GM12865 (cell line): ENCODE measurements at regions not wholly inside any gene's neighbourhood (a gene's known extent, or its start where the extent isn't known, plus 50 kb on each side); places are given as distances from the start of the nearest gene placed in this dataset.

Source experiments
- DNase-seq: peaks from one replicate; pipeline ENCODE4 v3.0.0; 2010; ENCODE audit warnings: low read depth
- H3K4me3 ChIP-seq: 2 replicates; pipeline ENCODE4 v1.5.1; 2011; ENCODE audit warnings: mild to moderate bottlenecking, low read depth, low read length, control low read depth
- TF ChIP-seq, protein P1 (sequence below): IDR thresholded peaks from 2 replicates; pipeline ENCODE4 v1.5.1; 2011; ENCODE audit warnings: low read length, control low read depth, low read depth, inconsistent platforms; ENCODE audit not compliant: insufficient read depth; ENCODE audit errors: missing control alignments

DNA sequence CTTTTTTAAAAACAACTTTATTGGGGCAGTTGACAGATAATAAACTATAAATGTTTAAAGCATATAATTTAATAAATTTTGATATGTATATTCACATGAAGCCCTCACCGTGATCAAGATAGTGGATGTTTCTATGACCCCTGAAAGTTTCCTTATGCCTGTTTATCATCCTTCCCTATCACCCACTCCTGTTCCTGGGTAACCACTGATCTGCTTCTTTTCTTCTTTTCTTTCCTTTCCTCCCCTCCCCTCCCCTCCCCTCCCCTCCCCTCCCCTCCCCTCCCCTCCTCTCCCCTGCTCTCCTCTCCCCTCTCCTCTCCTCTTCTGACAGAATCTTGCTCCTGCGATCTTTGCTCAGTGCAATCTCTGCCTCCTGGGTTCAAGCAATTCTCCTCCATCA is 193.7 kb upstream of the CDH13 start:
- TF ChIP-seq, protein P1, sequence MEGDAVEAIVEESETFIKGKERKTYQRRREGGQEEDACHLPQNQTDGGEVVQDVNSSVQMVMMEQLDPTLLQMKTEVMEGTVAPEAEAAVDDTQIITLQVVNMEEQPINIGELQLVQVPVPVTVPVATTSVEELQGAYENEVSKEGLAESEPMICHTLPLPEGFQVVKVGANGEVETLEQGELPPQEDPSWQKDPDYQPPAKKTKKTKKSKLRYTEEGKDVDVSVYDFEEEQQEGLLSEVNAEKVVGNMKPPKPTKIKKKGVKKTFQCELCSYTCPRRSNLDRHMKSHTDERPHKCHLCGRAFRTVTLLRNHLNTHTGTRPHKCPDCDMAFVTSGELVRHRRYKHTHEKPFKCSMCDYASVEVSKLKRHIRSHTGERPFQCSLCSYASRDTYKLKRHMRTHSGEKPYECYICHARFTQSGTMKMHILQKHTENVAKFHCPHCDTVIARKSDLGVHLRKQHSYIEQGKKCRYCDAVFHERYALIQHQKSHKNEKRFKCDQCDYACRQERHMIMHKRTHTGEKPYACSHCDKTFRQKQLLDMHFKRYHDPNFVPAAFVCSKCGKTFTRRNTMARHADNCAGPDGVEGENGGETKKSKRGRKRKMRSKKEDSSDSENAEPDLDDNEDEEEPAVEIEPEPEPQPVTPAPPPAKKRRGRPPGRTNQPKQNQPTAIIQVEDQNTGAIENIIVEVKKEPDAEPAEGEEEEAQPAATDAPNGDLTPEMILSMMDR = no peak
- no peak overlapping the region for H3K4me3 ChIP-seq
- DNase-seq = no peak

DNA sequence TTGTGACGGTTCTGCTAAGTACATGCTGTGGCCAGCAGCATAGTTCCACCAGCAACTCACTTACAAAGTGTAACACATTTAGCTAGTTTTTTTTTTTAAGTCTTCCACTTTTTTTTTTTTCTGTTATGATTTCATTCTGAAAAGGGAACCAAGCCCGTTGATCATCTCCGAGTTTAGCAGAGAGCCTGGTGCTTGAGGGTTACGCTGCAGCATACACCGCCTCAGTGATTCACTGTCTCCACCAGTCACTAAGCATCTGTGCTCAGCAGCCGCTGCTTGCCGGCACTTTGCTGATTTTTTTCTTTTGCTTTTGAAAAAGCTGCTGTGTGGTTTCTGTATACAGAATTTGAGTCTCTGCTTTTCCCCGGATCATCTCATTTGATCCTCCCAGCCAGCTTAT is 194.5 kb upstream of the CDH13 start:
- no peak overlapping the region for H3K4me3 ChIP-seq
- DNase-seq = no peak
- TF ChIP-seq, protein P1 = no peak

DNA sequence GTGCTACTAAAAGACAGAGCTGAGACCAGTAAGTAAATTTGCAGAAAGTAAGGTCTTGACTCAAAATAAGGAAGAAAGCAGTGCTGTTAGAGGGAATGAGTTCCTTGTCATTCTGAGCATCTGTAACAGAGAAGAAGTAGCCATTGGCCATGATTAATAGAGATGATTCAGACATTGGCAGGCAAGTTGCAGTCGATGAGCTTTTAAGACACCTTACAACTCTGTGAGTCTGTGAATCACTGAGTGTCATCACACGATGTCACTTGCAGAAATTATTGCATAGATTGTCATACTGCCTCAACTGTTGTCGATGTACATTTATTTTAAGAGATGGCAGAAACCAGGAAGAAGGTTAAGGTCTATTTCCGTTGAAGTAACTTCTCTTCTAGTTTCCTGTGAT is 201.1 kb upstream of the CDH13 start:
- TF ChIP-seq, protein P1 = no peak
- no peak for DNase-seq
- H3K4me3 ChIP-seq = no peak overlapping the region

DNA sequence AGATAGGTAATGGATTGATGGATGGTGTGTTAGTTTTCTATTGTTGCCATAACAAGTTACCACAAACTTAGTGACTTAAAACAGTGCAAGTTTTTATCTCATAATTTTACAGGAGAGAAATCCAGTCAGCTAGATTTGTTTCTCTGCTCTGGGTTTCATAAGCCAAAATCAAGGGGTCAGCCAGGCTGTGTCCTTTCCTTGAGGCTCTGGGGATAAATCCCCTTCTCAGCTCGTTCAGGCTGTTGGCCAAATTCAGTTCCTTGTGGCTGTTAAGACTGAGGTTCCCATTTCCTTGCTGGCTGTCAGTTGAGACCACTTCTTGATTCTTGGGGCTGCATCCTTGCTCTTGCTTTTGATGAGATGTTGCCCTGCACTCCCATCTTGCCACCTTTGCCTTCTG is 204.9 kb upstream of the CDH13 start:
- TF ChIP-seq, protein P1 = no peak
- no peak overlapping the region for H3K4me3 ChIP-seq
- DNase-seq = no peak

DNA sequence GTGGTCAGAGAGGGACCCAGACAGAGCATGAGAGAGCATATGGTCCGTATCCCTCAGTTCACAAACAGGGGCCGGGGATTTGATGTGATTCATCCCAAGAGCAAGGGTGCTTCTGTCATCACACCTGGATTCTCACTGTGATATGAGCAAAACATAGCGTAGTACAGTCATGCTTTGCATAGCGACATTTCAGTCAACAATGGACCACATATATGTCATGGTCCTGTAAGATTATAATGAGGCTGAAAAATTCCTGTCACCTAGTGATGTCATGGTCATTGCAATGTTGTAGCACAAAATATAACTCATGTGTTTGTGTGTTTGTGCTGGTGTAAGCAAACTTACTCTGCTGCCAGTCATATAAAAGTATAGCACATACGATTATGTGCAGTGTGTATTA is 207.4 kb upstream of the CDH13 start:
- TF ChIP-seq, protein P1 = no peak
- DNase-seq = no peak
- H3K4me3 ChIP-seq = no peak overlapping the region

DNA sequence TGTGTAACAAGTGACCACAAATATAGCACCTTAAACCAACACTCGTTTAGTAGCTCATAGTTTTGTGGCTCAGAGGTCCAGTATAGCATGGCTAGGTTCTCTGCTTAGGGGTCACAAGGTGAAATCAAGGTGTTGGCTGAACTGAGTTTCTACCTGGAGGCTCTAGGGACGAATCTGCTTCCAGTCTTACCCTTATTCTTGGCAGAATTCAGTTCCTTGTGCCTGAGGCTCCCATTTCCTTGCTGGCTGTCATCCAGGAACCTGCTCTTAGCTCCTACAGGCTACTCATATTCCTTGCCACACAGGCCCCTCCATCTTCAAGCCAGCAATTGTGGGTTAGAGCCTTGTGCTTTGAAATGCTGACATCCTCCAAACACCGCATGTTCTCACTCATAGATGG is 212.3 kb upstream of the CDH13 start:
- no peak for DNase-seq
- TF ChIP-seq, protein P1 = no peak
- H3K4me3 ChIP-seq = no peak overlapping the region

DNA sequence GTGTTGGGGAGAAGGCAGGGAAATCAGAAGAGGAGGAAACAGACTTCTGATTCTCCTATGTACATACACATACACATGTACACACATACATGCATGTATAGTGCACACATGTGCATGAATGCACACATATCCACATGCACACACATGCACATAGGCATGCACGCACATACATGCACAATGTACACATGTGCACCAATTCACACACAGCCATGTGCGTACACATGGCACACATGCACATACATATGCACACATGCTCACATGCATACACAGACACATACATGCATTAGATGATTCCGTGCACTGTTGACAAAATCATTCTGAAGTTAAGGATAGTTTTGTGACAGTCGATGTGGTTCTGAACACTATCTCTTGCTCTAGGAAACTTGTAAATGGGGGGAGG is 214.0 kb upstream of the CDH13 start:
- H3K4me3 ChIP-seq = no peak overlapping the region
- no peak for DNase-seq
- TF ChIP-seq, protein P1 = no peak
